ENCODE measurements at regions not wholly inside any gene's neighbourhood (a gene's known extent, or its start where the extent isn't known, plus 50 kb on each side); places are given as distances from the start of the nearest gene placed in this dataset.

DNA sequence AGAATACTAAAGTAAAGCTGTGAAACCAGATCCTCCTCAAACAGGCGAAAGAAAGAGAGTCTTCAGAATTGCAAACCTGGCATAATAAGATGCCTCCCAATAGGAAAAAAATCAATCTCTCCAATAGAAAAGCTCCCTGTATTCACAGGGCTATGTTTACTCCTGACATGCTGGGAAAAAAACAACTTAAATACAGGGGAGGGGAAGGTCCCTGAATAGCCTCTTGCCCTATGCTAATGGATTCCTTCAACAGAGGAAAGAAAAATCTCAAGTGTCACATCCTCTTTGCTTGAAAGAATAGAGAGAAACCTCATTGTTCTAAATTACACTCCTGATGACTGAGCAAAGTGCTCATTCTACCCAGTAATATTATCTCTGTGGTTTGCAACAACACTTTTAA lies 1271.1 kb upstream of the PRR20A start:
- TF ChIP-seq POLR2A (IDR thresholded peaks at IDR 0.05), result no peak
- TF ChIP-seq, protein P1, sequence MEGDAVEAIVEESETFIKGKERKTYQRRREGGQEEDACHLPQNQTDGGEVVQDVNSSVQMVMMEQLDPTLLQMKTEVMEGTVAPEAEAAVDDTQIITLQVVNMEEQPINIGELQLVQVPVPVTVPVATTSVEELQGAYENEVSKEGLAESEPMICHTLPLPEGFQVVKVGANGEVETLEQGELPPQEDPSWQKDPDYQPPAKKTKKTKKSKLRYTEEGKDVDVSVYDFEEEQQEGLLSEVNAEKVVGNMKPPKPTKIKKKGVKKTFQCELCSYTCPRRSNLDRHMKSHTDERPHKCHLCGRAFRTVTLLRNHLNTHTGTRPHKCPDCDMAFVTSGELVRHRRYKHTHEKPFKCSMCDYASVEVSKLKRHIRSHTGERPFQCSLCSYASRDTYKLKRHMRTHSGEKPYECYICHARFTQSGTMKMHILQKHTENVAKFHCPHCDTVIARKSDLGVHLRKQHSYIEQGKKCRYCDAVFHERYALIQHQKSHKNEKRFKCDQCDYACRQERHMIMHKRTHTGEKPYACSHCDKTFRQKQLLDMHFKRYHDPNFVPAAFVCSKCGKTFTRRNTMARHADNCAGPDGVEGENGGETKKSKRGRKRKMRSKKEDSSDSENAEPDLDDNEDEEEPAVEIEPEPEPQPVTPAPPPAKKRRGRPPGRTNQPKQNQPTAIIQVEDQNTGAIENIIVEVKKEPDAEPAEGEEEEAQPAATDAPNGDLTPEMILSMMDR (IDR thresholded peaks at IDR 0.05), result no peak
- no peak for TF ChIP-seq EP300 (IDR thresholded peaks at IDR 0.05)

Data from sigmoid colon (tissue), 4 donors.